Embryonic facial prominence (tissue), 1 donor: ENCODE measurements at regions not wholly inside any gene's neighbourhood (a gene's known extent, or its start where the extent isn't known, plus 50 kb on each side); places are given as distances from the start of the nearest gene placed in this dataset.
"Not testable (repeated sequence)": the region's sequence is repeated elsewhere in the genome, so short reads cannot be mapped to it uniquely, and the experiment has no call there.

Experiments
- DNase-seq: peaks from one replicate; pipeline ENCODE4 v3.0.0-alpha.2; 2016; ENCODE audit errors: extremely low spot score

DNA sequence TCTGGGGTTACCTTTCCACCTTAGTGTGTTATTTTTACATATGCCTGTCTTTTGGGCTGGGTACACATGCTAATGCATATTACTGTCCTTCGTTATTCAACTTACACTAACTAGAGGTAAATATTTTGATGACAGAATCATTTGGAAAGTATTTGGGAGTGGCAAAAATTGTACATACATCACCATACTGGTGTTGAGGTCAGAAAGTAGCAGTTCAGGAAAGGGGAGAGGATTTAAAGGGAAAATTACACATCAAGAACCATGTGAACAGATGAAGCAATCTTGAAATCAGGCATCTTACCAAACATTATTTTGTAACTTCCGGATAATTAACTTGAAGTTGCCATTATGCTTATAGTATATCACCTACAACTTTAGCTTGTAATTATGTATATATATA is 379.7 kb downstream of the RND3 start:
- no peak for DNase-seq

DNA sequence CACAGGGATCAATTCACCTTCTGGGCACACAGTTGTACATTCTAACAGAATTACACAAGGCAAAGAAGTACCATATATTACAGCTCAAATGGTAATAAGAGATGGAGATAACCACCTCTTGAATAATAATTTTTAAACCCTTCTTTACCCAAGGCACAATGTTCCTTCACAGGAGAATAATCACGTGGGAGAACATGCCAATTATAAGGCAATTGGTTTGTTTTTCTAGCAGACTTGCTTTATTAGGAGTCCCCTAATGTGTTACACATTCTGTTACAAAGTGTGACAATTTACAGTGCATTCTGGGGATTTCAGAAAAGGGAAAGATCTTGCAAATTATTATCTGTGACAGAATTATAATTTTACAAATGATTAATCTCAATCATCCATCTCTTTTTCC is 380.3 kb downstream of the RND3 start:
- DNase-seq = no peak

DNA sequence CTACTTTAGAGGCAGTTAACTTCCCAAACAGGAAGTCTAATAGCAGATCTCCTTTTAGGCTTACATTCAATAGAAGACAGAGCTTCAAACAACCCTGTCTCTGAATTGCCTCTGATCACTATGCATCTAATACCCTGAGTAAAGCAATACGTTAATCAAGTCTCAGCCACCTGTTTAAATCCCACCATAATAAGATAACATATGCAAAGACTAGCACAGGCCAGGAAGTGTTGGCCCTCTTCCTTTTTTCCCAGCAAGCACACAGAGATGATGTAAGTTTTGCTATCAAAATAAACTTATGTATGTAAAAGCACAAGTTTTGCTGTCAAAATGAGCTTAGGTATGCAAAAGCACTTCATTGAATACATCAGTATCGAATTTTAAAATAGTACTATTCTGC is 385.5 kb downstream of the RND3 start:
- DNase-seq = no peak

DNA sequence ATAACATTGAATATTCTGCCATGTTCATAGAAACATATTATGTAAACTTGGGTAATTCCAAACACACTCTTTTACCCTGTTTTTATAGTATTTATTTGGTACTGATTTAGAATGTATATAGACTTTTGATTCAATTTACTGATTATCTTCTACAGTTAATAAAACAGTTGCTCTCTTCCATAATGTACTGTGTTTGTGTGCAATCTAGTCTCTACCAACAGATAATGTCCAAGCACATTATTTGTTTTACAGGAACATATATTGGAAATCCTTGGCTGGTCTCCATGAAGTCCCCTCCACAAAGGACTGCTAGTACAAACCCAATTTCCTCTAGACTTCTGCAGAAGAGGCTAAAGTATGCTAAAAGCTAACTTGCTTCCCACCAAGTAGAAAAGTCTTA is 386.6 kb downstream of the RND3 start:
- no peak for DNase-seq

DNA sequence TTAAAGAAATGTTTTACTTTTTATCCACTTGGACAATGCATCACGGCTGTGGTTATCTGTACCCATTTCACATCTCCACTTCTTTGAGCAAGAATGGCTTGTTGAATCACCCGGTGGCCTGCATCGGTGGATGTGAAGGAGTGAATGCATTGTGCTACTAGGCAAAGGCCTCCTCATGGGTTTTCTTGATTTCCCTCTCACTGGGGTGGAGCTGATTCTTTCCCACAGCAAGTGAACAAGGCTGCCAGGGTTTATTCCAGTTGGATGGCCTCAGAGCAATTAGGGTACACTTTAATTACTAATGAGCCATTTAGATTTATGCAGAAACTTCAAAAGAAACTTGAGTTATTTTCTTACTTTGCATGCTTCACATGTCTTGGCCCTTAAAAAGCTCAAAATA is 387.1 kb downstream of the RND3 start:
- no peak for DNase-seq

DNA sequence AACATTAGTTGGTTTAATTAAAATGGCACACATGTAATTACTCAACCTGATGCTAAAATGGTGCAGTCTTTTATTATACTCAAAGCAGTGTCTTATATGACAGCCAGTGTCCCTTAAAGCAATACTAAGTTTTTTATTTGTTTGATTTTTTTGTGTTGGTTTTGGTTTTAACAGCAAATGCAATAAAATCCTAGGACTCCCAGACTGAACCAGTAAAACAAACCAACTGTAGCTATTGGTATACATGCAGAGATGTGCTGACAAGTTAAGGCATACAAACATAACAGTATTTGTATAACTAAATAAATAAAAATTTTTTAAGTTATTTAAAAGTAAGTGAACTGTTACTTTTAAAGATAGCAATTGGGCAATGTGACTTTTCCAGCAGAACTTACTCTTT is 387.7 kb downstream of the RND3 start:
- DNase-seq = no peak

DNA sequence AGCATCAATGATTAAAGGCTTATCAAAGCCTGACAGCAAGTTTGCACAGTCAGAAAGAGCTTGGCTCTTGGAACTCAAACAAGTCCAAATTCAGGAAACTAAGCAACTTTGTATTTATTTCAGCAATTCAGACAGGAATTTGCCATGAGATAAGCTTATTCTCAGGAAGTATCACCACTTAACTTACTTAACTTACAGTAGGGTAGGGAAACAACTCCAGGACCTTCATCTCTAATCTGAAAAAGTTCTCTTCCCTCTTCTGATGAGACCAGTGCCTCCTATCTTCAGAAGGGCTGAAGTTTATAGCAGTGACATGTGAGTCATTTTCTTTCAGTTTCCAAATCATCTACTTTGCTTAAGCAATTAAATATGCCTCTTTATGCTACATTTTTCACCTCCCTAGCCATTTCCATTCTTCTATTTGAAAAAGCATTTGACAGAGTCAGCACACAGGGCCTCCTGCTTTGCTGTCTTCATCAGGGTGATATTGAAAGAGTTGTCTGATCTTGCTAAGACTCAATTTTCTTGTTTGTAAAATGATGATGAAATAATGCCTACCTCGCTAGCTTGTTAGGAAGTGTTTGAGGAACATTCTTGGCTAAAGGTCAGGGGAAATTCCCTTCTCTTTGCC is 389.5 kb downstream of the RND3 start:
- no peak for DNase-seq

DNA sequence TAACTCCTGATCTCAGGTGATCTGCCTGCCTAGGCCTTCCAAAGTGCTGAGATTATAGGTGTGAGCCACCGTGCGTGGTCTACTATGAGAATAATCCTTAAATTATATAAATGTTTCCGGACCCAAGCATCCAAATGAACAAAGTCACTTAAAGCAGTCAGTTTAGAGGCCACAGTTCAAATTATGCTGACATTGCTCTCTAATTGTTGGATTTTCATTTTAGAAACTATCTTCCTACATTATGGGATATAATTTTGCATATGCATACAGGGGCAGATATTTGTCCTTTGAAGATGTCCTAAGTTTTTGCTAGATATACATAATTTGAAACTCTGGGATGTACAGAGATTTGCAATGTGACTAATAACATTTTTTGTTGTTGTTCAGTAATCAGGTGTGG is 390.1 kb downstream of the RND3 start:
- no peak for DNase-seq

DNA sequence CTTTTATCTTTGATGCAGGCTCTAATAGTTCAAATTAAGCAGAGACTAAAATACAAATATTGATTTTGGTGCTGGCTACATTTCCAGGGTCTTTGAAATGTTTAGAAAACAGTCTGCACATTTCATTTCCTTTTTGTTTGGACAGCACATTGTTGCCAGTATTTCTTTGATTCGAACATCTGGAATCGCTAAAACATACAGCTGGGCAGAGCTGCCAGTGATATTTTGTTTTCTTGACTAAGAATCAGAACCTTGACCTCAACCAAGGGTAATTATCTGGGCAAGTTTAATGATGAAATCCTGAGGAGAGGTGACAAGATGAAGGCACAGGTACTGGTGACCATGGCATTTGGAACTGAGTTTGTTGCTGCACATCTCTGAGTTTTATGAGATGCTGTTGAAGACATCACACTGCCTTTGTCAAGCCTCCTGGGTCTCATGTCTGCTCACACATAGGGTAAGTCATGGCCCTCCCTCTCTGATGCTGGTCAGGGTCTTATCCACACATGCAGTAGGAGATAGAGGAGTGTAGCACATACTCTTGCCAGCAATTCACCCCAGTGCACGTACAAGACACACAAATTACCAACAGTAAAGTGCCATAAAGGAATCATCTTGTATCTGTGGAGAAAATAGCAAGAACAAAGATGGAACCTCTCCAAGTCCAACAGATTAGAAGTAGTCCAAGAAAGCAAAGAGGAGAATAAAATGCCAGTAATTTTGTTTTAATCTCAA is 391.9 kb downstream of the RND3 start:
- DNase-seq = no peak

DNA sequence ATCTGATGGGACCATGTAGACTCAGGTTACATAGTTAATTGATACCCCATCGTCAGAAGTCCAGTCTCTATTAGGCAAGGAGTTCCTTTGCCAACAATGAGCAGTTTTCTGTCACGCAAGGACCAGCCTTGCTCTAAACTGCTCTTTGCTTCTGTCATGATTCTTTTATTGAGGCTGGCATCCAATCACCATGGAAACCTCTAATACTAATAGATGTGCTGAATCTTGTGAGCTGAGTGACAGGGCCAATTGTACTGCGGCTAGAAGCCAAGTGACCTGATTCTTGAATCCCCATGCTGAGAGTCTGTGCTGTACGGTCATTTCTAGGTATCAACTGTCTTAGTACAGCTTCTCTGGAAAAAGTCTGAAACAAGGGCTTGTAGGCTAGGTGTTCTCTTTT is 395.6 kb downstream of the RND3 start:
- DNase-seq = no peak

DNA sequence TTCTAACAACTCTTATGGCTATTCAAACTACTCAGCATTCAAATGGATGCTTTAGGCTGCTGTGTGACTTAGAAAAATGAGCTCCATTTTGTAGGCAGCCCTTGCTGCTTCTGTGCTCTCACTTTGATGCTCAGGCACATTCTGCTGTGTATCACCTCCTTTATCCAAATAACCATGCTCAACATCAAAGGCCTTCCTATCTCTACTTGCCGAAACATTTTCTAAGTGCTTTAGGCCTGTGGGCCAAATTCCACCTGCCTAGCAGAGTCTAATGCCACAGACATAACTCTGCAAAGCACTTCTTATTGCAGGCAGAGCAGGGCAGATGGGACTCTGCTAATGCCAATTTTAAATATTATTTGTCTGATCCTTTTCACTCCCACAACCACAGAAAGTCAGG is 397.4 kb downstream of the RND3 start:
- no peak for DNase-seq

DNA sequence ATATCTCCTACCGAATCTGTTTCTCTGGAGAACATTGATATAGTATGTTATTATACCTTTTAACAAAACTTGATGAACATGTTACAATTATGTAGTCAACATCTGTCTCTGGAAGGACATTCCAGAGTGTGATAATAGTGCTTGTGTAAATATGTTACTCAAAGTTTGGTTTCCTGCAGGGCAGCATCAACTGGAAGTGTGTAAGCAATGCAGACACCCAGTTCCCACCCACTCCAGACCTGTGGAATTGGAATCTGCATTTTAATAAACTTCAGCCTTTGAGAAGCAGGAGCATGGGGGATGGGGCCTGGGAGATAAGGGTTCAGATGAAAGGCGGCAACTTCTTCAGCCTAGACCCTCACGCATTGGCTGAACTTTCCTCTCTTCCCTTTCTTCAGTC is 398.9 kb downstream of the RND3 start:
- no peak for DNase-seq

DNA sequence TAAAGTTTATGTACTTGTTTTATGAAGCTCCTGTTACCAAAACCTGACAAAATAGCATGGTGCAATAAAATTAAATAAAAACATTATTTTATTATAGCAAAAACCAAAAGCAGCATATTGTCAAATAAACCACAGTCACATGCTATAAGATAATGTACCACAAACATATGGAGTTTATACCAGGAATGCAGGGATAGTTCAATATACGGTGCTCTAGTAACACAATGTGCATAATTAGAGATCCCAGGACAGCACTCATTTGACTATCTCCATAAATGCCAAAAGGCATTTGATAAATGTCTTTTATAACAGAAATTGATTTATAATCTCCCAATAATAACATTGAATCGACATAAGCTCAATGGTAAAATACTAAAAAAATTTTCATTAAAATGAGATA is 402.0 kb downstream of the RND3 start:
- DNase-seq = no peak

DNA sequence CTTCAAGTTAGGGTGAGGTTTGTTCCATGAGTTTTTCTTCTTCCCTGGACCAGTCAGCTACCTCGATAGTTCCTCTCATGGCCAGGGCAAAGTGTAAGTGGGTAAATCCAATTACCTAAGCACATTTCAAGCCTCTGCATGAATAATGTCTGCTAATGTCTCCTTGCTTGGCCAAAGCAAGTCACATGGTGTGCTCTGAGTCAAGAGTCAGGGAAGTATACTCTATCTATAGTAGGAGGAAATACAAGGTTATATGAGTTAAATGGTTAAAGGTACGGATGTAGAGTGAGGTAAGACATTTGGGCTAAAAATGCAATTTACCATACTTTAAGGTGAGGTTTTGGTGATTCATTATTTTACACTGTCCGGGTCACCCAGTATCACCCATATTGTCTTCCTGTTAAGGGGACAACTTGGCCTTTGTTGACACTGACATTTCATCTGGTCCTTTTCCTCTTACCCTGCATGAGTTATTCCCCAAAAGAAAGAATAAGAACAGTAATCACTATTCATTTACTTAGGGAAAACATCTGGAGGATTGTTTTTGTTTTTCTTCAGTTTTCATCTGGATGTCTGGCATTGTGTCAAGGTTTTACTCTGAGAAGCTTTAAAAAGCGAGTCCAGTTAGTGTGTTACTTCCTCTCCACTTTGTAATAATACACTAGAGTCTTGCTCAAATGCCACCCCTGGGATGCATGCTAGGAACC is 405.5 kb downstream of the RND3 start:
- DNase-seq = no peak

DNA sequence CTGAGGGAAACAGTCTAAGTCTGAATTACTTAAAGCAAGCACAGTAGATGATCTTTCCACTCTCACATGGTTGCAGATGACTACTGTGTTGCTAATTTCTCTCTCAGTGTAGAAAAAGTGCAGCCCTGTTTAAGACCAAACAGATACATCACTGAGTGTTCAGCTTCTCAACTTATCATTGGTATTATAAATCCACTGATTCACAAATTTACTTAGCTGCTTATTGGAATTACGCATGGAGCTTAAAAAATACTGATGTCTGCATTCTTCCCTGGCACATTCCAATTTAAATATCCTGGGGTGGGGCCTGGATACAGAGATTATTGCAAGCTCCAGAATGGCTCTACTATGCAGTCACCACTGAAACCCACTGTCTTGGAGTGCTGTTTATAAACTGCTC is 411.2 kb downstream of the RND3 start:
- no peak for DNase-seq

DNA sequence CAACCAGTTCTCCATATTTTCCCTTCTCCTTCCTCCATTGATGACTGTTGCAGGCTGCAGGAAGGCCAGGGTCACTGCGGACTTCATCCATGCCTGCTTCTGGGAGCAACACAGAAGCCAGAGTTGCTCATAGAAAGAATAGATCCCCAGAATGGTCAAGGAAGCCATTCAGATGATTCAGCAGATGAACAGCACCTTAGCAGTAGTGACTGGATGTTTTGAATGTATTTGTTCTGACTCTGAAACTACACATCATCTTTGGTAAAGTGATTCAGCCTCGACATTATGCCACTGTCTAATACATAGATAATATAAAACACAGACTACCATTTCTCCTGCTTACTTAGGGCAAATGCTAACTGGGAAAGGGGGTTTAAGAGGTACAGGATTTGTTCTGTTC is 411.6 kb downstream of the RND3 start:
- no peak for DNase-seq

DNA sequence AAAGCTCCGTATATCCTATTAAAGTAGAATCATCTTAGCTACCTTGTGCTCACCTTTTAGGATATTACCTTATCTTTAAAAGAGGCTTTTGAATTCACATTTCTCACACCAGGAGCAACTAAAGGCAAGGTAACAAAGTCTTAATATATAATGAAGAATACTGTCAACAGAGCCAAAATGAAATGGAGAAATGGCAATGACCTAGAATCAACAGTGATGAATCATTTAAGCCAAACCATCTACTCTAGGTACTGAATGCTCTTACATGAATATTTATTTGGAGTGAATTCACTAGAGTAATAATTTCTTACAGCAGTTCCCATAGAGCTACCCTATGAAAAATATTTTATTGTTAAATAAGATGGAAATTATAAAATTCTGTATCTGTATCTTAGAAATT is 421.0 kb downstream of the RND3 start:
- no peak for DNase-seq

DNA sequence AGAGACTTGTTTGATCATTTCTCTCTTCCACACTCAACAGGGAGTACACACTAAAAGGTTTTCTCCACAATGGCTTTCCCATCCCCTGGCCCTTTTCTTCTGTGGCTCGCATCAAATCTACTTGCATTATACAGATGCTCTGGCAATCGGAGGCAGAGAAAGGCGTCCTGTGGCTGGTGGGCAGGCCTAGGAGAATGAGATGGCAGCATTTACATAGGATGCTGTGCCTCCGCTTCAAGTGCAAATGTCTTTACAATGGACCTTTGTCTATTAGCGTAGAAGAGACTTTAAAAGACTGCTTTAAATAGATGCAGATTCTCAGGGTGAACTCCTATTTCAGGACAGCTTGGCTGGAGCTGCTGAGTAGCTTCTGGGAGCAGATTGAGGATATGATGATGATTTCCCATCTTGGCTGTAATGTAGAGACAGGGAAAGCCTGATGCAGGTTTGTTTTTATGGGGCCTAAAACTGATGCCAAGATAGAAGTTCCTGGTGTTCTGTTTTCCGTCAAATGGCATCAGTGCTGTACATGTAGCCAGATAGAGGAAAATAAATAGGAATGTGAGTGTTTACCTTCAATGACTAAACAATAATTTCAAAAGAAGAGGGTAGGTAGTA is 423.4 kb downstream of the RND3 start:
- no peak for DNase-seq

DNA sequence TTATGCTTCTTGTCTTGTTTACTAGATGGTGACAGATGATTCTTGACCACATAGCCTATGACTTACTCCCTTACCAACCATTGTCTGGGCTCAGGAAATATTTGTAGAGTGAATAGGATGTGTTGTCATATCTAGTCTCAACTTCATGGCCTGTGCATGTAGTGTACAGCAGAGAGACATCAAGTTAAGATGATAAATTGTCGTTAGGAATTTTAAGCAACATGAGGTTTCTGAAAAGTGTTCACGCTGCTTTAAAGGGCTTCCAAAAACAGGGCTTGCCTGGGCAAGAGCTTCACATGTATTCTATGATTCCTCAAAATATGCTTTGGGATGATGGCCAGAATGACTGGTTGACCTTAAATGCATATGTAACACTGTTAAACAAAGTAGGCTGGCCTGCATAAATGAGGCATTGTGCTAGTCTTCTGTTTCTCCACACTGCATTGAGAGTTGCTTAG is 424.0 kb downstream of the RND3 start:
- no peak for DNase-seq

DNA sequence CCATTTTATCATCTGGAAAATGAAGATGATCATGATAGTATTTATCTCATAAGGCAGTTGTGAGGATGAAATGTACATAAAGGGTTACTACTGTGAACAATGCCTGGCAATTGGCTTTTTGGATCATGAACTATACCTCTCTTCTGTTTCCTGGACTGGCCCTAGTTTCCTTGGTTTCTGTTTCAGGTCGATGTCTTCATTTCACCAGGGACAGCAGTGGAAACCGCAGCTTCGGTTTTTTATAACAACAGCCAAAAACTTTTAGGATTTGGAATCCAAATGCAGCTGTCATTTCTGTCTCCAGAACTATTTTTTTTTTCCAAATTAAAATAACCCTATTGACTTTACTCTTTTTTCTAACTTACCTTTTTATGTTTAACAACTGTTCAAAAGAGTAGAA is 425.1 kb downstream of the RND3 start:
- no peak for DNase-seq

DNA sequence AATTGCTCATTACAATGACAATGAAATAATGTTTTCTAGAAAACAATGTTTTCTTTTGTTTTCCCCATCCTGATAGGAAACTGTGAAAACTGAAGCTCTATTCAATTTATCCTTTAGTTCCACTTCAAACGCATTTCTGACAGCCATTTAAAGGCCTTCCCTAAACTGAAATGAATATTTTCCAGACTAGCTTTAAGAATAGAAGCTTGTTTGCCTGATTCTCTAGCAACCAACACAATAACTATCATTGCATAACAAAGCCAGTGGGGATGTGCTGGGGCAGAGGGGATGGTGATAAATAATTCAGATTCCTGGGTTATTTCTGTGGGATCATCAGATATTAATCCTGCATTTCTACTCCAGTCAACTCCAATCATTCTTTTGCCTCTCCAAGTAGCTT is 427.1 kb downstream of the RND3 start:
- no peak for DNase-seq

DNA sequence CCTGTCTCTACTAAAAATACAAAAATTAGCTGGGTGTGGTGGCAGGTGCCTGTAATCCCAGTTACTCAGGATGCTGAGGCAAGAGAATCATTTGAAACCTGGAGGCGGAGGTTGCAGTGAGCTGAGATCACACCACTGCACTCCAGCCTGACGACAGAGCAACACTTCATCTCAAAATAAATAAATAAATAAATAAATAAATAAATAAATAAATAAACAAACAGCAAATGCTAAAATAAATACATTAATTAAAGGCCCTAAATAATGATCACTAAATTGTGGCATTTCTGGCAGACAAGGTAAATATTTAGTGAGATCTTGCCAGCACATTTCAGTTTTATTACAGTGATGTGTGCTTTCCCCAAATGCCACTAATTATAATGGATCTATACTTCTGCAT is 427.8 kb downstream of the RND3 start:
- DNase-seq = not testable (repeated sequence)

DNA sequence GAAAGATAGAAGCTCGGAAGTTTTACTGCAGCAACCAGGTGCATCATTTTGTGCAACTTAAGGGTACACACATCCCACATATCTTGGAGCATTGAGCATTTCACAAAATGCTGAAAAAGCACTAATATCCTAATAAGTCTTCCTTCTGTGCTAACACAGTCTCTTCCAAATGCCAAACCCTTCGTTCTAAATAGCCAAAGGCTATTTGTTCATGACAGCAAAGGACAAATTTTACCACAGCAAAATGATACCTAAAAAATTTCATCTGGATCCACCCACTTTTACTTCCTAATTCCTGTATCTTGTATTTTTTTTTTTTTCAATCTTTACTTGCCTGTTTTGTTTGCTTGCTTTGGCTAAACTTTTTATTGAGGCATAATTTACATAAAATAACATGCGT is 435.0 kb downstream of the RND3 start:
- no peak for DNase-seq
